Osteocyte (in vitro differentiated cells): ENCODE measurements at regions not wholly inside any gene's neighbourhood (a gene's known extent, or its start where the extent isn't known, plus 50 kb on each side); places are given as distances from the start of the nearest gene placed in this dataset.

Experiments used
- DNase-seq: peaks from one replicate; pipeline ENCODE4 v3.0.0; 2021; ENCODE audit warnings: mixed read lengths; ENCODE audit not compliant: unreplicated experiment; ENCODE audit errors: extremely low spot score
- H3K27ac Mint-ChIP-seq: one replicate; pipeline ENCODE4 v1.8.0; 2021; ENCODE audit warnings: mild to moderate bottlenecking, mixed read lengths; ENCODE audit not compliant: unreplicated experiment
- H3K27me3 Mint-ChIP-seq: one replicate; pipeline ENCODE4 v1.8.0; 2021; ENCODE audit warnings: mixed read lengths; ENCODE audit not compliant: unreplicated experiment
- H3K36me3 Mint-ChIP-seq: one replicate; pipeline ENCODE4 v1.8.0; 2021; ENCODE audit warnings: mixed read lengths; ENCODE audit not compliant: unreplicated experiment
- H3K4me1 Mint-ChIP-seq: one replicate; pipeline ENCODE4 v1.8.0; 2021; ENCODE audit warnings: mixed read lengths; ENCODE audit not compliant: unreplicated experiment
- H3K4me3 Mint-ChIP-seq: one replicate; pipeline ENCODE4 v1.8.0; 2021; ENCODE audit warnings: mild to moderate bottlenecking, moderate library complexity, mixed read lengths; ENCODE audit not compliant: unreplicated experiment
- H3K9me3 Mint-ChIP-seq: one replicate; pipeline ENCODE4 v1.8.0; 2021; ENCODE audit warnings: mixed read lengths; ENCODE audit not compliant: unreplicated experiment
- TF ChIP-seq, protein P1 (sequence below): fragments of 200-600 bp; sonication (generic); IDR thresholded peaks from 2 replicates; pipeline ENCODE4 v1.5.0; 2021; ENCODE audit warnings: antibody characterized with exemption, mild to moderate bottlenecking, moderate library complexity

DNA sequence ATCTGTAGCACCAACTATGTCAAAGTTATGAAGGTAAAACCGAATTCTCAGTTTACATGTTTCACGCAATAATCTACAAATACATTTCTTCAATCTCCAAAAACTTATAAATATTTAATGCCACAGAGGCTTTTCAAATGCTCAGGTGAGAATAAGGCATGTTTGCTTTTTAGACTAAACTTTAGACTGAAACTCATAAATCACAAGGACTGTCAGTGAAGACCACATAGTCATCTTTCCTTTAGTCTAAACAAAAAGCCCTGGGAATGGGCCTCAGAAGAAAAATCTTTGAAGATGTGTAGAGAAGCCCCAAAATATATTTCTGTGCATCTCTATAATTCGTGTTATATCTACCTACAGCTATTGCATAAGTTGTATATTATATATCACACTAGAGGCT, 54.5 kb upstream of the DCTD start:
- no peak overlapping the region for H3K4me3 Mint-ChIP-seq
- no peak overlapping the region for H3K27ac Mint-ChIP-seq
- DNase-seq: no peak
- peaks cover 10% of the 10 kb centered on the region for H3K9me3 Mint-ChIP-seq
- TF ChIP-seq, protein P1, sequence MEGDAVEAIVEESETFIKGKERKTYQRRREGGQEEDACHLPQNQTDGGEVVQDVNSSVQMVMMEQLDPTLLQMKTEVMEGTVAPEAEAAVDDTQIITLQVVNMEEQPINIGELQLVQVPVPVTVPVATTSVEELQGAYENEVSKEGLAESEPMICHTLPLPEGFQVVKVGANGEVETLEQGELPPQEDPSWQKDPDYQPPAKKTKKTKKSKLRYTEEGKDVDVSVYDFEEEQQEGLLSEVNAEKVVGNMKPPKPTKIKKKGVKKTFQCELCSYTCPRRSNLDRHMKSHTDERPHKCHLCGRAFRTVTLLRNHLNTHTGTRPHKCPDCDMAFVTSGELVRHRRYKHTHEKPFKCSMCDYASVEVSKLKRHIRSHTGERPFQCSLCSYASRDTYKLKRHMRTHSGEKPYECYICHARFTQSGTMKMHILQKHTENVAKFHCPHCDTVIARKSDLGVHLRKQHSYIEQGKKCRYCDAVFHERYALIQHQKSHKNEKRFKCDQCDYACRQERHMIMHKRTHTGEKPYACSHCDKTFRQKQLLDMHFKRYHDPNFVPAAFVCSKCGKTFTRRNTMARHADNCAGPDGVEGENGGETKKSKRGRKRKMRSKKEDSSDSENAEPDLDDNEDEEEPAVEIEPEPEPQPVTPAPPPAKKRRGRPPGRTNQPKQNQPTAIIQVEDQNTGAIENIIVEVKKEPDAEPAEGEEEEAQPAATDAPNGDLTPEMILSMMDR: no peak
- no peaks in the 10 kb centered on the region for H3K27me3 Mint-ChIP-seq
- no peaks in the 10 kb centered on the region for H3K36me3 Mint-ChIP-seq
- H3K4me1 Mint-ChIP-seq: peaks cover 21% of the 10 kb centered on the region

DNA sequence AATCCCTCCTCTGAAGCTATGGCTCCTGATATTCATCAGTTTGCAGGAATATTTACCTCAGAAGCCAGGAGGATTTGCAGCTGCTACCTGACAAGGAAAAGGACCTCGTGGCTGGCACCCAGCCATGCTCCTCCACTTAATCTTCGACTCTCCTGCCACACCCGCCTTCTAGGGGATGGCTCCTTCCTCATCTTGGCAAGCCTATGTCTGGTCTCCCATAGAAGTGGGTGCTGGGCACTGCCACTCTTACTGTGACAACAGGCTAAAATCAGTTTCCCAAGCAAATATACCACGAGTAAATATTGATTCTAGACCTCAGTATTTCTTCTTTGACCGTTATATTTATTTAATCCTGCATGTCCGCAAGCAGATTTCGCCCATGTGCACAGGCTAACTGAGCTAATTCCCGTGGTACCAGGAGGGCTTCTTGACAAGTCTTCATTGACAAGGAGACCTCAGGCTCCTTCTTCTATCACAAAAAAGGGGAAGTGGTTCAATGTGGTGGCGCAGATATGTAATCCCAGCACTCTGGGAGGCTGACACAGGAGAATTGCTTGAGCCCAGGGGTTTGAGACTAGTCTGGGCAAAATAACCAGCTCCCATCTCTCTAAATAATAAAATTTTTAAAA, 52.6 kb upstream of the DCTD start:
- Mint-ChIP-seq H3K4me1 (peaks cover 11% of the 10 kb centered on the region), H3K27ac (no peak overlapping the region), H3K36me3 (no peaks in the 10 kb centered on the region), H3K4me3 (no peak overlapping the region), H3K27me3 (no peaks in the 10 kb centered on the region), H3K9me3 (peaks cover 14% of the 10 kb centered on the region)
- no peak for DNase-seq
- TF ChIP-seq, protein P1: no peak

DNA sequence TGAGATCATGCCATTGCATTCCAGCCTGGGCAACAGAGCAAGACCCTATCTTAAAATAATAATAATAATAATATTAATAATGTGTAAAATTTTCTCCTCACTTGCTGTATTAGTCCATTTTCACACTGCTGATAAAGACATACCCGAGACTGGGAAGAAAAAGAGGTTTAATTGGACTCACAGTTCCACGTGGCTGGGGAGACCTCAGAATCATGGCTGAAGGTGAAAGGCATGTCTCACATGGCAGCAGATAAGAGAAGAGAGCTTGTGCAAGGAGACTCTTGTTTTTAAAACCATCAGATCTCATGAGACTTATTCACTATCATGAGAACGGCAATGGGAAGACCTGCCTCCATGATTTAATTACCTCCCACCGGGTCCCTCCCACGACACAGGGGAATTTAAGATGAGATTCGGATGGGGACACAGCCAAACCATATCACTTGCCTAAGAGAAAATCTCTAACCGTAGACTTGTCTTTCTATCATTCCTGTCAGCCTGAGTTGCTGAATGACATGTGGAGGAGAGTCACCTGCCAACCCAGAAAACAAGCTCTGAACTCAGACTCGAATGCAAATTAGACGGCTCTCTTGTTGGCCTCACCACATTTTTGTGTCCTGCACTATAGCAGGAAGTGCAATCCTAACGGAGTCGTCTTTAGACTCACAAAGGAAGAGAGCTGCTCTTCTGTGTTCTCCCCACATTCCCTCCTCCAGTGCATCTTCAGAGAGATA, 51.9 kb upstream of the DCTD start:
- Mint-ChIP-seq H3K36me3 (no peaks in the 10 kb centered on the region), H3K27me3 (no peaks in the 10 kb centered on the region), H3K9me3 (peaks cover 14% of the 10 kb centered on the region), H3K4me3 (no peak overlapping the region), H3K27ac (no peak overlapping the region), H3K4me1 (peaks cover 8% of the 10 kb centered on the region)
- TF ChIP-seq, protein P1: no peak
- DNase-seq: no peak

DNA sequence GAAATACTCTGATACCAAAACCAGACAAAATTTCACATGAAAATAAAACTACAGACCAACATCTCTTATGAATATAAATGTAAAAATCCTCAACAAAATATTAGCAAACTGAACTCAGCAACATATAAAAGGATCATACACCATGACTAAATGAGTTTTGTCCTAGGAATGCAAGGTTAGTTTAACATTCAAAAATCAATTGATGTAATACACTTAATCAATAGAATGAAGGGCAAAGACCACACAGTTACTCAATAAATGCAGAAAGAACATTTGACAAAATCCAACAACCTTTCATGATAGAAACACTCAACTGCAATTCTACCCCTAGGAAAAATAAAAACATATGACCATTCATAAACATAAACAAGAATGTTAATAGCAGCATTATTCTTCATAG, 50.2 kb upstream of the DCTD start:
- peaks cover 2% of the 10 kb centered on the region for H3K27me3 Mint-ChIP-seq
- H3K9me3 Mint-ChIP-seq: peaks cover 14% of the 10 kb centered on the region
- TF ChIP-seq, protein P1: no peak
- no peak for DNase-seq
- H3K4me3 Mint-ChIP-seq: no peak overlapping the region
- no peaks in the 10 kb centered on the region for H3K4me1 Mint-ChIP-seq
- H3K27ac Mint-ChIP-seq: no peak overlapping the region
- no peaks in the 10 kb centered on the region for H3K36me3 Mint-ChIP-seq
